Chondrocyte (in vitro differentiated cells): ENCODE measurements at regions not wholly inside any gene's neighbourhood (a gene's known extent, or its start where the extent isn't known, plus 50 kb on each side); places are given as distances from the start of the nearest gene placed in this dataset.

Experiments used
- DNase-seq: peaks from one replicate; pipeline ENCODE4 v3.0.0; 2021; ENCODE audit warnings: mixed read lengths, low spot score
- H3K27ac Mint-ChIP-seq: one replicate; pipeline ENCODE4 v1.8.0; 2021; ENCODE audit warnings: mild to moderate bottlenecking, moderate library complexity, mixed read lengths; ENCODE audit not compliant: unreplicated experiment
- H3K27me3 Mint-ChIP-seq: 2 replicates; pipeline ENCODE4 v1.8.0; 2021; ENCODE audit warnings: low read depth, mixed read lengths
- H3K36me3 Mint-ChIP-seq: 2 replicates; pipeline ENCODE4 v1.8.0; 2021; ENCODE audit warnings: low read depth, mixed read lengths
- H3K4me1 Mint-ChIP-seq: 2 replicates; pipeline ENCODE4 v1.8.0; 2021; ENCODE audit warnings: low read depth, mild to moderate bottlenecking, mixed read lengths
- H3K4me3 Mint-ChIP-seq: one replicate; pipeline ENCODE4 v1.8.0; 2021; ENCODE audit warnings: mild to moderate bottlenecking, moderate library complexity, mixed read lengths; ENCODE audit not compliant: unreplicated experiment
- H3K9me3 Mint-ChIP-seq: 2 replicates; pipeline ENCODE4 v1.8.0; 2021; ENCODE audit warnings: low read depth, mixed read lengths
- TF ChIP-seq, protein P1 (sequence below): fragments of 200-600 bp; sonication (generic); IDR thresholded peaks from 2 replicates; pipeline ENCODE4 v1.5.0; 2021; ENCODE audit warnings: antibody characterized with exemption, mild to moderate bottlenecking, moderate library complexity

DNA sequence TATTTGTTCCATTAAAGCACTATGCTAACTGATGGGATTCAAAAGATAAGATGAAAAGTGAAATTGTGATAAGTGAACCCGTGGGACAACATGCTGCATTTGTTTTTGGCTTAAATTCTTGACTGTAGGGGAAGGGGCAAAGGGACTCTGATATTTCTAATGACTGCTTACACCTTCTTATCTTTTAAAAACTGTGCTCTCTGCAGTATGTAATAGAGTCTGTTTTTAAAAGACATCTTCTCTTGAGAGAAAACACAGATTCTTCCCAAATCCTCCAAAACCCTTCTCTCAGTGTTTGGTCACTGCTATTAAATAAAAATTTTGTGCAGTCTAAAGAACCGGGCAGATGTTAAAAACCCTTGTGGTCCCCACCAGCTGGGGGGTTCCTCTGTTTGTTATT is 327.8 kb upstream of the FANCL start:
- TF ChIP-seq, protein P1, sequence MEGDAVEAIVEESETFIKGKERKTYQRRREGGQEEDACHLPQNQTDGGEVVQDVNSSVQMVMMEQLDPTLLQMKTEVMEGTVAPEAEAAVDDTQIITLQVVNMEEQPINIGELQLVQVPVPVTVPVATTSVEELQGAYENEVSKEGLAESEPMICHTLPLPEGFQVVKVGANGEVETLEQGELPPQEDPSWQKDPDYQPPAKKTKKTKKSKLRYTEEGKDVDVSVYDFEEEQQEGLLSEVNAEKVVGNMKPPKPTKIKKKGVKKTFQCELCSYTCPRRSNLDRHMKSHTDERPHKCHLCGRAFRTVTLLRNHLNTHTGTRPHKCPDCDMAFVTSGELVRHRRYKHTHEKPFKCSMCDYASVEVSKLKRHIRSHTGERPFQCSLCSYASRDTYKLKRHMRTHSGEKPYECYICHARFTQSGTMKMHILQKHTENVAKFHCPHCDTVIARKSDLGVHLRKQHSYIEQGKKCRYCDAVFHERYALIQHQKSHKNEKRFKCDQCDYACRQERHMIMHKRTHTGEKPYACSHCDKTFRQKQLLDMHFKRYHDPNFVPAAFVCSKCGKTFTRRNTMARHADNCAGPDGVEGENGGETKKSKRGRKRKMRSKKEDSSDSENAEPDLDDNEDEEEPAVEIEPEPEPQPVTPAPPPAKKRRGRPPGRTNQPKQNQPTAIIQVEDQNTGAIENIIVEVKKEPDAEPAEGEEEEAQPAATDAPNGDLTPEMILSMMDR: no peak
- Mint-ChIP-seq H3K27ac (no peak overlapping the region), H3K9me3 (no peaks in the 10 kb centered on the region), H3K4me3 (no peak overlapping the region), H3K27me3 (no peaks in the 10 kb centered on the region), H3K36me3 (no peaks in the 10 kb centered on the region), H3K4me1 (peaks cover 8% of the 10 kb centered on the region)
- DNase-seq: no peak

DNA sequence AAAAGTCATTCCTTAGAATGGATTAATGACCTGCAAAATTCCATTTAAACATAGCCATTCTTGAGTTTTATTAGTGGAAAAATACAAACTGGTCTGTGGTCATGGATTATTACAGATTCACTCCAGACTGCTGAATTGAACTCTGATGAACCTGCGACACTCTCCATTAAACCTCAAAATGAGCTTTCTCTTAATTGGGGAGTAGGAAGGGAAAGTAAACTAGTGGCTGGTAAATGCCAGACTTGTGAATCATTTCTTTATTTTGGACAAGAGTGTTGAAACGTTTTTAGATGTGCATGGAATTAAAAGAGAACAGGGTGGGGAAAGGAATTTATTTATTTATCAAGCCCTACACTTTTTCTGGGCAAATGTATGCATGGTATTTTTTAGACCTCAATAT is 321.2 kb upstream of the FANCL start:
- TF ChIP-seq, protein P1: no peak
- DNase-seq: no peak
- no peaks in the 10 kb centered on the region for H3K36me3 Mint-ChIP-seq

DNA sequence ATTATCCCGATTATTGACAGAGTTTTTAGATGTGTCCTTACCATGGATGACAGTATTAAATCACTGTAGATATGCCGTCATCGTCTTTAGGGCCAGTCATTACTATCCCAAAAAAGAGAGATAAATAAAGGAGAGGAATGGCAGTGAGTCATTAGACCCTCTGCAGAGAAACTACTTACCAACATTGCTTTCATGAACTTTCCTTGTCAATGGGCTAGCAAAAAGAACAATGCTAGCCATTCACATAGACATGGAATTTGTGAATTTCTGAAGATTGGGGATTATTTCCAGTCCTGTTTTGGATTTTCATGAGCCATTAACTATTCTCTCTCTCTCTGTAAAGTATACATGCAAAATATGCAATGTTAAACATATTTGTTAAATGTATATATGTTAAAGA is 319.4 kb upstream of the FANCL start:
- no peak for DNase-seq
- peaks cover 14% of the 10 kb centered on the region for H3K4me1 Mint-ChIP-seq
- no peaks in the 10 kb centered on the region for H3K9me3 Mint-ChIP-seq
- TF ChIP-seq, protein P1: no peak
- no peak overlapping the region for H3K27ac Mint-ChIP-seq
- peaks cover 2% of the 10 kb centered on the region for H3K27me3 Mint-ChIP-seq
- no peaks in the 10 kb centered on the region for H3K36me3 Mint-ChIP-seq
- no peak overlapping the region for H3K4me3 Mint-ChIP-seq

More for the DNA sequence above, 321.2 kb upstream of the FANCL start:
- Mint-ChIP-seq H3K4me3 (no peak overlapping the region), H3K4me1 (peaks cover 14% of the 10 kb centered on the region), H3K27ac (no peak overlapping the region), H3K9me3 (no peaks in the 10 kb centered on the region), H3K27me3 (peaks cover 2% of the 10 kb centered on the region)

DNA sequence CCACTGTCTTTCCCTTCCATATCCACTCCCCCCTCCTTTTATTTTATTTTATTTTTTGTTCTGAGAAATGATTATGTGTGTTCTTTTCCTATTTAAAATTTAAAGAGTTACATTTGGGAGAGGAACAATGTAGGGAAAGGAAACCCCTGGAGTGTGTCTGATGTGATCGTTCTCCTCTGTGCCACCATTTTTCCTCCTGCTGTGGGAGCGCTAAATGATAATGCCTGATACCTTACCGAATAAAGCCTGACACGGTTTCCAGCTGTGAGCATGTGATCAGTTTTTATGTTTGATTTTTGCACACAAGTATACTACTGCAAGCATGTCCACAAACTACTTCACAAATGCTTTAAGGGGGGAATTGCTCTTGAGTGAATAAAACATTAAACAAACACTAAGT is 317.8 kb upstream of the FANCL start:
- Mint-ChIP-seq H3K27me3 (peaks cover 2% of the 10 kb centered on the region), H3K4me1 (peaks cover 14% of the 10 kb centered on the region), H3K36me3 (no peaks in the 10 kb centered on the region)

DNA sequence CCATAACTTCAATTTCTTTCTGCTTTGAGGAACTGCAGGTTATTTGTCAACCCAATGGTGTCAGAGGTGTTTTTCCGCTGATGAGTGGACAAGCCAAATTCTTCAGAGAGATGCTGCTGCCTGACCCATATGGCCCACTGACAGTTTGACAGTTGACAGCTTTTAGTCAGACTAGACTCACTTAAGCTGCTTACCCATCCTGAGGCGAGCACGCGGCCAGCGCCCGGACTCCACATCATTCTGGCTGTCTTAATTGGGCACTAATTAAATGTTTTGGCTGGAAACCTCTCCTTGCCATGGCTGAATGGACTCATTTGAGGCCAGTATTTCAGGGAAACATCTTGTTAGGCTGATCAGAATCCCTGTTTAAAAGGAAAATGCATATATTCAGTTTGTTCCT is 316.1 kb upstream of the FANCL start:
- Mint-ChIP-seq H3K27me3 (peaks cover 3% of the 10 kb centered on the region), H3K4me3 (no peak overlapping the region), H3K9me3 (no peaks in the 10 kb centered on the region), H3K36me3 (no peaks in the 10 kb centered on the region), H3K4me1 (peaks cover 6% of the 10 kb centered on the region), H3K27ac (no peak overlapping the region)
- DNase-seq: no peak
- TF ChIP-seq, protein P1: no peak

More for the DNA sequence above, 317.8 kb upstream of the FANCL start:
- H3K27ac Mint-ChIP-seq: no peak overlapping the region
- DNase-seq: no peak
- TF ChIP-seq, protein P1: no peak
- H3K9me3 Mint-ChIP-seq: no peaks in the 10 kb centered on the region
- H3K4me3 Mint-ChIP-seq: no peak overlapping the region
